GM20000 (cell line): ENCODE measurements at regions not wholly inside any gene's neighbourhood (a gene's known extent, or its start where the extent isn't known, plus 50 kb on each side); places are given as distances from the start of the nearest gene placed in this dataset.
"Not testable (repeated sequence)": the region's sequence is repeated elsewhere in the genome, so short reads cannot be mapped to it uniquely, and the experiment has no call there.

Experiments
- DNase-seq: peaks from one replicate; pipeline ENCODE4 v3.0.0; 2012; ENCODE audit warnings: low spot score
- CTCF ChIP-seq: IDR thresholded peaks from 2 replicates; pipeline ENCODE4 v1.5.1; 2012; ENCODE audit warnings: mild to moderate bottlenecking, control low read depth; ENCODE audit errors: extremely low read depth, missing control alignments

- no peak for TF ChIP-seq CTCF
- DNase-seq, result no peak
These were observed 65.5 kb upstream of the HSPB3 start for GRCh38 chr5:54390015-54390414.

GRCh38 chr5:54389399-54389798, 66.1 kb upstream of the HSPB3 start:
- DNase-seq, result not testable (repeated sequence)

- DNase-seq, result no peak
- TF ChIP-seq CTCF, result no peak
These were observed 66.7 kb upstream of the HSPB3 start for GRCh38 chr5:54388811-54389210.

- TF ChIP-seq CTCF, result no peak
These were observed 67.1 kb upstream of the HSPB3 start for GRCh38 chr5:54388409-54388808.

GRCh38 chr5:54387659-54388232, 67.8 kb upstream of the HSPB3 start:
- TF ChIP-seq CTCF, result no peak
- no peak for DNase-seq

More at GRCh38 chr5:54388409-54388808, 67.1 kb upstream of the HSPB3 start:
- DNase-seq, result no peak

- TF ChIP-seq CTCF, result no peak
- DNase-seq, result no peak
These were observed 68.5 kb upstream of the HSPB3 start for GRCh38 chr5:54387031-54387430.

GRCh38 chr5:54385994-54386393, 69.5 kb upstream of the HSPB3 start:
- DNase-seq, result no peak
- no peak for TF ChIP-seq CTCF

- no peak for DNase-seq
These were observed 71.1 kb upstream of the HSPB3 start for GRCh38 chr5:54384356-54384933.

More at GRCh38 chr5:54384356-54384933, 71.1 kb upstream of the HSPB3 start:
- no peak for TF ChIP-seq CTCF
